Smooth muscle cell (in vitro differentiated cells): ENCODE measurements at regions not wholly inside any gene's neighbourhood (a gene's known extent, or its start where the extent isn't known, plus 50 kb on each side); places are given as distances from the start of the nearest gene placed in this dataset.

Source experiments
- DNase-seq: peaks from one replicate; lab custom pipeline; 2025; ENCODE audit not compliant: unreplicated experiment; lab: John Stamatoyannopoulos, UW
- H2AFZ ChIP-seq: fragments of 200-600 bp; sonication (generic); 2 replicates; pipeline ENCODE4 v1.6.0; 2016; ENCODE audit warnings: antibody characterized with exemption, low read depth, mild to moderate bottlenecking
- H3F3A ChIP-seq: fragments of 200-600 bp; sonication (generic); 2 replicates; pipeline ENCODE4 v1.6.0; 2017; ENCODE audit warnings: antibody characterized with exemption, low read depth
- H3K27ac ChIP-seq: fragments of 200-600 bp; sonication (generic); 2 replicates; pipeline ENCODE4 v1.5.1; 2016; ENCODE audit warnings: low read depth, mild to moderate bottlenecking
- H3K27me3 ChIP-seq: fragments of 200-600 bp; sonication (generic); 2 replicates; pipeline ENCODE4 v1.6.1; 2016; ENCODE audit warnings: low read depth, mild to moderate bottlenecking
- H3K36me3 ChIP-seq: fragments of 200-600 bp; sonication (generic); 2 replicates; pipeline ENCODE4 v1.5.1; 2016; ENCODE audit warnings: low read depth
- H3K4me1 ChIP-seq: fragments of 200-600 bp; sonication (generic); 2 replicates; pipeline ENCODE4 v1.5.1; 2016; ENCODE audit warnings: low read depth
- H3K4me2 ChIP-seq: fragments of 200-600 bp; sonication (generic); 2 replicates; pipeline ENCODE4 v1.6.0; 2016; ENCODE audit warnings: mild to moderate bottlenecking
- H3K4me3 ChIP-seq: fragments of 200-600 bp; sonication (generic); 2 replicates; pipeline ENCODE4 v1.5.1; 2016; ENCODE audit warnings: mild to moderate bottlenecking
- H3K79me2 ChIP-seq: fragments of 200-600 bp; sonication (generic); 2 replicates; pipeline ENCODE4 v1.6.0; 2016; ENCODE audit warnings: low read depth, mild to moderate bottlenecking
- H3K9ac ChIP-seq: fragments of 200-600 bp; sonication (generic); 2 replicates; pipeline ENCODE4 v1.6.0; 2016; ENCODE audit warnings: low read depth
- H3K9me3 ChIP-seq: fragments of 200-600 bp; sonication (generic); replicated peaks from 2 replicates; pipeline ENCODE4 v1.5.1; 2016; ENCODE audit warnings: low read depth
- H4K20me1 ChIP-seq: fragments of 200-600 bp; sonication (generic); 2 replicates; pipeline ENCODE4 v1.6.0; 2016; ENCODE audit warnings: low read depth
- CTCF ChIP-seq: fragments of 200-600 bp; sonication (generic); IDR thresholded peaks from 2 replicates; pipeline ENCODE4 v1.5.1; 2017; ENCODE audit warnings: borderline replicate concordance, mild to moderate bottlenecking, antibody characterized with exemption; ENCODE audit not compliant: insufficient read depth, poor library complexity, severe bottlenecking
- WGBS: methylation state at CpG from one replicate; pipeline ENCODE4 v1.1.7; 2016; ENCODE audit warnings: low lambda C conversion rate; 5-methylcytosine and 5-hydroxymethylcytosine counted together

GRCh38 chr5:179411161-179411841 lies 66.0 kb upstream of the ADAMTS2 start:
- H3K9me3 ChIP-seq = no peaks in the 10 kb centered on the region
- no peak for TF ChIP-seq CTCF
- H3K9ac ChIP-seq = no peak overlapping the region
- no peak for DNase-seq
- 95% methylated on average over 14 of the region's 14 CpGs for WGBS
- H3K4me3 ChIP-seq = no peak overlapping the region
- H2AFZ ChIP-seq = no peak overlapping the region
- no peaks in the 10 kb centered on the region for H3K36me3 ChIP-seq
- H3K27ac ChIP-seq = no peak overlapping the region
- no peak overlapping the region for H3K4me2 ChIP-seq
- H4K20me1 ChIP-seq = no peaks in the 10 kb centered on the region
- no peaks in the 10 kb centered on the region for H3K27me3 ChIP-seq
- no peaks in the 10 kb centered on the region for H3F3A ChIP-seq
- no peaks in the 10 kb centered on the region for H3K79me2 ChIP-seq
- no peaks in the 10 kb centered on the region for H3K4me1 ChIP-seq

- no peaks in the 10 kb centered on the region for H3K9me3 ChIP-seq
- H3K27ac ChIP-seq = no peak overlapping the region
- no peaks in the 10 kb centered on the region for H3F3A ChIP-seq
- no peaks in the 10 kb centered on the region for H3K27me3 ChIP-seq
- H3K4me1 ChIP-seq = no peaks in the 10 kb centered on the region
- no peak overlapping the region for H3K4me3 ChIP-seq
- no peaks in the 10 kb centered on the region for H4K20me1 ChIP-seq
- TF ChIP-seq CTCF = no peak
- no peak overlapping the region for H2AFZ ChIP-seq
- no peaks in the 10 kb centered on the region for H3K36me3 ChIP-seq
- H3K4me2 ChIP-seq = no peak overlapping the region
- 90% methylated on average over 27 of the region's 27 CpGs for WGBS
- no peak overlapping the region for H3K9ac ChIP-seq
- no peak for DNase-seq
- H3K79me2 ChIP-seq = no peaks in the 10 kb centered on the region
Measured at GRCh38 chr5:179410291-179411160, 65.3 kb upstream of the ADAMTS2 start.

- WGBS = 82% methylated on average over 7 of the region's 7 CpGs
- no peak overlapping the region for H3K27ac ChIP-seq
- TF ChIP-seq CTCF = no peak
- H3K4me2 ChIP-seq = no peak overlapping the region
- no peak overlapping the region for H2AFZ ChIP-seq
- H4K20me1 ChIP-seq = no peaks in the 10 kb centered on the region
- no peaks in the 10 kb centered on the region for H3K36me3 ChIP-seq
- no peaks in the 10 kb centered on the region for H3K9me3 ChIP-seq
- no peaks in the 10 kb centered on the region for H3F3A ChIP-seq
- H3K4me3 ChIP-seq = no peak overlapping the region
- DNase-seq = no peak
- H3K4me1 ChIP-seq = no peaks in the 10 kb centered on the region
- H3K79me2 ChIP-seq = no peaks in the 10 kb centered on the region
- no peaks in the 10 kb centered on the region for H3K27me3 ChIP-seq
- H3K9ac ChIP-seq = no peak overlapping the region
Measured at GRCh38 chr5:179409806-179410205, 64.5 kb upstream of the ADAMTS2 start.
